ENCODE measurements at regions not wholly inside any gene's neighbourhood (a gene's known extent, or its start where the extent isn't known, plus 50 kb on each side); places are given as distances from the start of the nearest gene placed in this dataset.

DNA sequence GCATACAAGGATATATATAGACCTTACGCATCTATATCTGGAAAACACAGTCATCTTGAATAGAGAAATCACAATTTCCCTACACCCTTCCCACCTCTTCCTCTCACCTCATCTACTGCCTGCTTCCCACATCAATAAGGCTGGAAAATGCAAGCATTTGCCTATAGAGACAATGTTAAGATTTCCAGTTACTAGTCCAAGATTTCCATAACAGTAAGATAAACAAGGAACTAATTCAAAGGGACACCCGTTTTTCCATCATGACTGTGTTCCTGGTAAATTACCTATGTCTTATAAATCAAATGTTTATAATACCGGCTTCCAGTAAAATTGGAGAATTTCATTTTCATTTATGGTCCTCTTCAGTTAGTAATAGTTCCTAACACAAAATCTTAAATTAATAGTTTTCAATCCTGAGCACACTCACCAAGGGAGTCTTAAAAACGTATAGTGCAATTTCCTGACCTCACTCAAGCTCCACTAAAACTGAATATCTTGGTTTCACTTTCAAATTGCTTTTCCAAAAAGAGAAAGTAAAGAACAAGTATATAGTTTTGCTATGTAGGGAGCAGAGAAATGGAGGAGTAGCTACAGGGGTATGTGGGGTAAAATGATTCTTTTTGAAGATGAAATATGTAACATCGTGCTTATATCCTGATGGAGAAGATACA, 398.7 kb downstream of the PLPP3 start:
- Mint-ChIP-seq H3K27ac (no peak overlapping the region), H3K4me1 (ENCODE audit: low read depth) (no peaks in the 10 kb centered on the region), H3K4me3 (no peak overlapping the region), H3K36me3 (ENCODE audit: low read depth) (no peaks in the 10 kb centered on the region), H3K27me3 (ENCODE audit: insufficient read depth) (no peaks in the 10 kb centered on the region), H3K9me3 (no peaks in the 10 kb centered on the region)
- DNase-seq (ENCODE audit: low spot score), result no peak
- intact Hi-C loops (cut with micrococcal nuclease), result no loop called here

DNA sequence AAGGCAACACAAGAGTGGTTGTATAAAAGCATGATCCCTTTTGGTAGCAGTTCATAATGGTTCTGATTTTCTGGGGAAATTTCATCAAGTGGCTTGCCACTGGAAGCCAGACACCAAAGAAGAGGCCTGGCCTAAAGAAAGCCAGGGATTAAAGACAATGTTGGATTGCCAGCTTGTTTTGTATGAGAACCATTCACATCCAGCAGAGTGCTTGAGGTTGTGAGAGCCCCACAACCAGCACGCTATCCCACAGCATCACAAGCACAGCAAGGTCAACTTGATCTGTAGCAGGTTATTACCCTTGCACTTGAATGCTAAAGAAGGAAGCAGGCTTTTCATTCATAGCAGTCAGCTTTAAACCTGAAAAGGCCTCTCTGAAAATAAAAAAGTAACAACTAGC, 399.8 kb downstream of the PLPP3 start:
- H3K36me3 Mint-ChIP-seq (ENCODE audit: low read depth), result no peaks in the 10 kb centered on the region
- no peak overlapping the region for H3K27ac Mint-ChIP-seq
- H3K4me3 Mint-ChIP-seq, result no peak overlapping the region
- no peaks in the 10 kb centered on the region for H3K9me3 Mint-ChIP-seq
- H3K4me1 Mint-ChIP-seq (ENCODE audit: low read depth), result no peaks in the 10 kb centered on the region
- intact Hi-C loops (cut with micrococcal nuclease), result no loop called here
- H3K27me3 Mint-ChIP-seq (ENCODE audit: insufficient read depth), result no peaks in the 10 kb centered on the region
- DNase-seq (ENCODE audit: low spot score), result no peak

DNA sequence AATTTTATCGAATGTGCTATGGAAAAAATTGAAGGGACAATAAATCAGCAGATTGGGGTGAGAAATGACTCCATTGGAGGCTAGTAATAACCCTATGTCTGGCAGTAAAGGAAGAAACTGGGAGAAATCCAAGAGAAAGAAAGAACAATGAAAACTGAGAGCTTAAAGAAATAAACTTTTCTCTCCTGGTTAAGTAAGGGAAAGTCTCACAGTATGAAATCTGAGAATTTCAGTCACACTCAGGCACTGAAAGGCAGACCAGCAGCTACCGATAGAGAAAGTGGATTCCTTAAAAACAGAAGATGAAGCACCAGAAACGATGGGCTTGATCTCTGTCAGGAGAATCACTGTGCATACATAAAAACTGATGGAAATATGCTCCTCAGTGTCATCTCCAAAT, 404.2 kb downstream of the PLPP3 start:
- Mint-ChIP-seq H3K9me3 (no peaks in the 10 kb centered on the region), H3K36me3 (ENCODE audit: low read depth) (no peaks in the 10 kb centered on the region), H3K27me3 (ENCODE audit: insufficient read depth) (no peaks in the 10 kb centered on the region), H3K27ac (no peak overlapping the region), H3K4me3 (no peak overlapping the region), H3K4me1 (ENCODE audit: low read depth) (no peaks in the 10 kb centered on the region)
- DNase-seq (ENCODE audit: low spot score), result no peak
- intact Hi-C loops (cut with micrococcal nuclease), result no loop called here

DNA sequence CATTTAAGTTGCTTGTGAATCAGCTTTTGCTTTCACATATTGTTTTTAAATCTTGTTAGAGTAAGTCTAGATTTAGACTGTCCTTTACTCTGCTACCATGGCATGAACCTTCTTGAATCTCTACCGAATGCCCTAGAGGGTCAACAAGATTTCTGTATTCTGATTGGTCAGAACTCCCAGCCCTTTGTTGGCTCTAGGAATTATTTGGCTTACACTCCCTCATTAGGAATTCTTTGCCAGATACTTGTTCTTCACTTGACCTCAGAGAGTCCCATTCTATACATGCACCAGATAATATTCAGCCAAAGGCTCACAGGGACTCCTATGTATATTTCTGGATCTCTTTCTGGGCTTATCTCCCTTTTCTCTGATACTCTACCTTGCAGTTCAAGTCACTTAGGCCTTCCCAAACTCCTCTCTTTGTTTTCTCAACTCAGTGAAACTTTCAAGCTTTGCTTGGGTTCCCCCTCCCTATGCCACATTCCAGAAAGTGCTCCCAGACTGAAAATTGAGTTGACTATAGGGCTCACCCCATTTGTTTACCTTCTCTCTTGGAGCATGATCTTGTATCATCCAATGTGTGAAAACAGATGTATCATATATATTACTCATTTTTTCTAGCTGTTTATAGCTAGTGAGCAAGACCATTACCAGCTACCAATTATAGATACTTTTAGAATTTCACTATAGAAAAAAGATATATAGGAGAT, 405.0 kb downstream of the PLPP3 start:
- H3K27me3 Mint-ChIP-seq (ENCODE audit: insufficient read depth), result no peaks in the 10 kb centered on the region
- H3K4me1 Mint-ChIP-seq (ENCODE audit: low read depth), result no peaks in the 10 kb centered on the region
- H3K36me3 Mint-ChIP-seq (ENCODE audit: low read depth), result no peaks in the 10 kb centered on the region
- no peak for DNase-seq (ENCODE audit: low spot score)
- intact Hi-C loops (cut with micrococcal nuclease), result no loop called here
- H3K4me3 Mint-ChIP-seq, result no peak overlapping the region
- no peak overlapping the region for H3K27ac Mint-ChIP-seq
- H3K9me3 Mint-ChIP-seq, result no peaks in the 10 kb centered on the region

DNA sequence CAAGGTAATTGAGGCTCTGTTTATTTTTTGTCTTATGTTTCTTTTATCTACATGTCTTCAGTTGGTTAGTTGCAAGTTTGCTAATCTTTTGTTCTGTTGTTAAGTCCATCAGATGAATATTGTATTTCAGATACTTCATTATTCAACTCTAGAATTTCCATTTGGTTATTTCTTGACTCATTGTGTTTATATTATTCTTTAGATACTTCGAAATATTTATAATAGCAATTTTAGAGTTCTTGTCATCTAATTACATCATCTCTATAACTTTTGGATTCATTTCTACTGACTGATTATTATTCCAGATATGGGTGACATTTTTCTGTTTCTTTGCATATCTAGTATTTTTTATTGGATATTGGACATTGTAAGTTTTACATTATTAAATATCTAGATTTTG, 405.6 kb downstream of the PLPP3 start:
- no peak overlapping the region for H3K4me3 Mint-ChIP-seq
- intact Hi-C loops (cut with micrococcal nuclease), result no loop called here
- DNase-seq (ENCODE audit: low spot score), result no peak
- H3K9me3 Mint-ChIP-seq, result no peaks in the 10 kb centered on the region
- H3K27ac Mint-ChIP-seq, result no peak overlapping the region
- no peaks in the 10 kb centered on the region for H3K36me3 Mint-ChIP-seq (ENCODE audit: low read depth)
- no peaks in the 10 kb centered on the region for H3K4me1 Mint-ChIP-seq (ENCODE audit: low read depth)
- H3K27me3 Mint-ChIP-seq (ENCODE audit: insufficient read depth), result no peaks in the 10 kb centered on the region

DNA sequence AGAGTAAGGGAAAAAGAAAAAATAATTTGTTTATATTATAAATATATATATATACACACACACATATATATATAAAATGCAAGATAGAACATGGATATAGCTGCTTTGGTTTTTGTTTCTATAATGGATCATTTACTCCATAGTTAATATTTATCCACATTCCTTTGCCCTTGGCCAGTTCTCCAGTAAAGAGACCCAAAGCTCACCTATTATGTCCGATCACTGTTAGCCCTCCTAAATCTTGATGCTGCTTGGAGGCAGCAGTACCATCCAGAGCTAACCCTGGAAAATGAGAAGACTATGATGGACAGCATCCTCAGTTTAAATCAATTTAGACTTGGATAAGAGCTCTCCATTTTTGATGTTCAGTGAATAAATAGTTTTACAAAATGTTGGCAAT, 407.7 kb downstream of the PLPP3 start:
- intact Hi-C loops (cut with micrococcal nuclease), result no loop called here
- H3K36me3 Mint-ChIP-seq (ENCODE audit: low read depth), result no peaks in the 10 kb centered on the region
- DNase-seq (ENCODE audit: low spot score), result no peak
- no peaks in the 10 kb centered on the region for H3K9me3 Mint-ChIP-seq
- H3K27ac Mint-ChIP-seq, result no peak overlapping the region
- H3K4me1 Mint-ChIP-seq (ENCODE audit: low read depth), result no peaks in the 10 kb centered on the region
- H3K4me3 Mint-ChIP-seq, result no peak overlapping the region
- H3K27me3 Mint-ChIP-seq (ENCODE audit: insufficient read depth), result no peaks in the 10 kb centered on the region

DNA sequence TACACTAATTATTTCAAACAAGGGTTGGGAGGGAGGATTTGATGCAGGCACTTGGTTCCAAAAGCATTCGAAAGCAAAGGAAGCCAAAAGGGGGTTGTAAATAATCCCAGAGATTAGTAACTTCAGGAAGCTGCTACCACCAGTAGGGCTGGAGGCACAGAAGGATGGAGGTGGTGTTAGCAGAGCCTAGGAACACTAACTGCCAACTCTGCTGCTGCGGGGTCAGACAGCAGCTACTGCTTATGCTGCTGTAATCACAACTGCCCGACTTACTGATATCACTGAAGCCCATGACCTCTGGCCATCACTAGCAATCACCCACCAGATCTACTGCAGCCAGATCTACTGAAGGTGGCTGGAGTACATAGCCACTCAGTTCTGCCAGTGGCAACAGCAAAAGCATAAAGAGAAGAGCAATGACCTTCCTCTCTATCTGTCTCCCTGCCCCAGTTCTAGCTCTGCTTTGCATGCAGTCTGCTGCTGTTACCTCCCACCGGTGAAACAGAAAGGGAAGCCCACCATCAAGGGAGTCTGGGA, 408.5 kb downstream of the PLPP3 start:
- no peaks in the 10 kb centered on the region for H3K4me1 Mint-ChIP-seq (ENCODE audit: low read depth)
- no peaks in the 10 kb centered on the region for H3K36me3 Mint-ChIP-seq (ENCODE audit: low read depth)
- no peak for DNase-seq (ENCODE audit: low spot score)
- no peak overlapping the region for H3K4me3 Mint-ChIP-seq
- H3K27ac Mint-ChIP-seq, result no peak overlapping the region
- no peaks in the 10 kb centered on the region for H3K9me3 Mint-ChIP-seq
- H3K27me3 Mint-ChIP-seq (ENCODE audit: insufficient read depth), result no peaks in the 10 kb centered on the region
- intact Hi-C loops (cut with micrococcal nuclease), result no loop called here

DNA sequence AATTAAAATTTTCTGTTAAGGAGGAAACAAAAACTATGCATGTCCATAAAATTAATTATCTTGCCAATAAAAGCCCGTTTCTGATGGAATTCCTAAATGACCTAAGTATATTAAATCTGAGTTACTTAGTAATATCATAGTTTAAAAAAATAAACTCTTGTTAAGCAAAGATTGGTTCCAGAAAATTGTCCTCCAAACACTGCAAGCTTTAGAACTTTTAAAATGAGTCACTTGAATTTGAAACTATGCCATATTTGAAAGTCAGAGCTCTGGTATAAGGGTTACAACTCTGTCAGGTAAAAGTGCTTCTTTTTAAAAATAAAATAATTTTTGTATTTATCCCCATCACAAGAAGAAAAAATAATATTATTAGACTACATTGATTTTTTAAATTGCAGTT, 409.5 kb downstream of the PLPP3 start:
- Mint-ChIP-seq H3K36me3 (ENCODE audit: low read depth) (no peaks in the 10 kb centered on the region), H3K27ac (no peak overlapping the region), H3K9me3 (no peaks in the 10 kb centered on the region), H3K4me3 (no peak overlapping the region), H3K27me3 (ENCODE audit: insufficient read depth) (no peaks in the 10 kb centered on the region), H3K4me1 (ENCODE audit: low read depth) (no peaks in the 10 kb centered on the region)
- intact Hi-C loops (cut with micrococcal nuclease), result no loop called here
- DNase-seq (ENCODE audit: low spot score), result no peak

DNA sequence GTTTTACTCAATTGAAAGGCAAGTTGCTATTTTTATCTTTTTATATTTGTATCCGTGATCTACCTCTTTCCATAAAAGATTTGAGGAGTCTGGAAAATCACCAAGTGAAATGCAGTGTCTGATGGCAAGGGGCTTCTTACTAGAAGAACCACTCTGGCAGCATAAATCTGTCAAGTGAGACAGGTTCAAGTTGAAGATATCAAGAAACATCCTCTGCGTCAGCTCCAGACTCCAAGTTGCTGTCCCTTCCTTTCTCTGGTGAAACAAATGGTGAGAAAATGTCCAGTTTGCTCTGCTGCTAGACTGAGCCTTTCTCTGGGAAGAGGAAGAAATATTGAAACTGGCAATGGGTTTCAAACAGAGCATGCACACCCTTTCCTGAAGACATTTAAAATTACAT, 411.2 kb downstream of the PLPP3 start:
- no peaks in the 10 kb centered on the region for H3K36me3 Mint-ChIP-seq (ENCODE audit: low read depth)

DNA sequence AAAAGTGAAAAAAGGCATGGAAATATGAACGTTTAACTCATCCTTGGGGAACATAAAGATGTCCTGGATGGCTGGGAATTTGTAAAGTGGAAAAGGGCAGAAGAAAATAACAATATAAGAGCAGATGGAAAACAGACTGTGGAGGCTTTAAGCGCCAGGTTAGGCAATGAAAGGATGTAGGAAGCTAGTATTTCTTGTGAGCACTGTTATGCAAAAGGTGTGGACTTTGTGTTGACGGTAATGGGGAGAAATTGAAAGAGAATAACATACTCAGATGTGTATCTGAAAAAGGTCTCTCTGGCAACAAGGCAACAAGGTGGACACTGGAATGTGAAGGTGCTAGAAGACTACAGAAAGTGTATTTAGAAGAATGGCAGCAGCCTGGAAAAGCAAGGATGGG, 411.8 kb downstream of the PLPP3 start:
- H3K4me3 Mint-ChIP-seq, result no peak overlapping the region
- intact Hi-C loops (cut with micrococcal nuclease), result no loop called here
- H3K27ac Mint-ChIP-seq, result no peak overlapping the region
- no peaks in the 10 kb centered on the region for H3K9me3 Mint-ChIP-seq
- no peaks in the 10 kb centered on the region for H3K4me1 Mint-ChIP-seq (ENCODE audit: low read depth)
- H3K36me3 Mint-ChIP-seq (ENCODE audit: low read depth), result no peaks in the 10 kb centered on the region
- H3K27me3 Mint-ChIP-seq (ENCODE audit: insufficient read depth), result no peaks in the 10 kb centered on the region
- DNase-seq (ENCODE audit: low spot score), result no peak

More for the DNA sequence above, 411.2 kb downstream of the PLPP3 start:
- H3K9me3 Mint-ChIP-seq, result no peaks in the 10 kb centered on the region
- H3K27ac Mint-ChIP-seq, result no peak overlapping the region
- DNase-seq (ENCODE audit: low spot score), result no peak
- no peak overlapping the region for H3K4me3 Mint-ChIP-seq
- intact Hi-C loops (cut with micrococcal nuclease), result no loop called here
- H3K27me3 Mint-ChIP-seq (ENCODE audit: insufficient read depth), result no peaks in the 10 kb centered on the region
- H3K4me1 Mint-ChIP-seq (ENCODE audit: low read depth), result no peaks in the 10 kb centered on the region

DNA sequence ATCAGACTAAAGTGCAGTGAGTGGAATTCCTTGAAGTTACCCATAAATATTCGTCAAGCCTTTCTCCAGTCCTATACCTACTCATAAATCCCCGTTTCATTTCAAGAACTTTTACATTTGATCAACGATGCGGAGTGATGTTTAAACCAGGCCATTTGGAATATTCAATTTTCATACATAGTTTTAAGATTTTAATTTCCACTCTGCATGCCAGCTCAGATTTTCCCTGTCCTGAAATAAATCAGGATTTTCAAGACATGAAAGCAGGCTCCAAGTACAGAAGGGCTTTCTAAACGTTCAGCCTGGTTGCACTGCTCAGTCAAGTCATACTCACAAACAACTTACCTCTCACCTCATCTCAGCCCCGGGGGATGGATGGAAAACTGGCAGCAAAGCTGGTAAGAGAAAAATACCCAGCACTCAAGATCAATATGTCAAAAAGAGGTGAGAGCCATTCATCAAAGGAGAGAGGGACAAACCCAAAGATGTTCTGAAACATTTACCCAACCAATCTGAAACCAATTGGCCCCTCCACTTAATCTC, 418.5 kb downstream of the PLPP3 start:
- Mint-ChIP-seq H3K9me3 (no peaks in the 10 kb centered on the region), H3K4me1 (ENCODE audit: low read depth) (no peaks in the 10 kb centered on the region), H3K4me3 (no peak overlapping the region), H3K27ac (no peak overlapping the region), H3K27me3 (ENCODE audit: insufficient read depth) (no peaks in the 10 kb centered on the region), H3K36me3 (ENCODE audit: low read depth) (no peaks in the 10 kb centered on the region)
- no peak for DNase-seq (ENCODE audit: low spot score)
- intact Hi-C loops (cut with micrococcal nuclease), result no loop called here

DNA sequence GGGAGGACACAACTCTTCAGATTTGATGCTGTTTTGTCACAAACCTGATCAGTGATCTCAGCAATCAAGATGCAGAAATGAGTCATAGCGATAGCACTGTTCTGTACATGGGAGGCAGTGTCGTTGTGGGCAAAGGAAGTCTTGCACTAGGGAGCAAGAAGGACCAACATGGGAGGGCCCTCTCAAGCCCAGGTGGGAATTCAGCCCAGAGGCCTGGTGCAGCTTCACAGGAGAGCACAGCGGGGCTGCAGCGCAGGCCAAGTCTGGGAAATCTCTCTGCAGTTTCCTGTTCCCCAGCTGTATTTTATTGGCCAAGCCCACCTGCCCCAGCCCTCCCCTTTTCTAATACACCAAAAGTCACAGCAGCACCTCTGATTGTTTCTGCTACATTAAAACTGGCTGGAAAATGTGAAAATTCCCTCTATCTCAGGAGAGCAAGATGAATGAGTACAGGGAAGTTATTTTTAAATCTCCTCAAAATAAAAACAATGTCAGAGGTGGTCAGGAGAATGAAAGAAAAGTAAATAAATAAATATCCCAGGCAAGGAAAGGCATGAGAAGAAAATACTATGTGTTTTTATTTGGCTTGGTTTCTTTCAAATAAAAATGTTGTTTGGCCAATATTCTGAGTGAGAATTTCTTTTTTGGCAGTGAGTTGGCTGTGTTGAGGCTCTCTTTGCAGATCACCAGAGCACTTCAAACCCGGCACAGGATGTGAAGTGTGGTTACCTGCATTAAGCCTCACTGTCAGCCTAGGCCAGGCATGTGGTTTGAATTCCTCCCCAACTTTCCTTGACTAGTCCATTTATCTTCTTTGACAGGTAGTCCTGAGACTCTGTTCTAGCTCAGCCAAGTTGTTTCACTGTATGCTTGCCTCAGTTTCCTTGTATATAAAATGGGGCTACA, 422.1 kb downstream of the PLPP3 start:
- intact Hi-C loops (cut with micrococcal nuclease), result no loop called here
- Mint-ChIP-seq H3K4me1 (ENCODE audit: low read depth) (no peaks in the 10 kb centered on the region), H3K27ac (no peak overlapping the region), H3K27me3 (ENCODE audit: insufficient read depth) (no peaks in the 10 kb centered on the region), H3K9me3 (no peaks in the 10 kb centered on the region), H3K4me3 (no peak overlapping the region), H3K36me3 (ENCODE audit: low read depth) (no peaks in the 10 kb centered on the region)
- no peak for DNase-seq (ENCODE audit: low spot score)

DNA sequence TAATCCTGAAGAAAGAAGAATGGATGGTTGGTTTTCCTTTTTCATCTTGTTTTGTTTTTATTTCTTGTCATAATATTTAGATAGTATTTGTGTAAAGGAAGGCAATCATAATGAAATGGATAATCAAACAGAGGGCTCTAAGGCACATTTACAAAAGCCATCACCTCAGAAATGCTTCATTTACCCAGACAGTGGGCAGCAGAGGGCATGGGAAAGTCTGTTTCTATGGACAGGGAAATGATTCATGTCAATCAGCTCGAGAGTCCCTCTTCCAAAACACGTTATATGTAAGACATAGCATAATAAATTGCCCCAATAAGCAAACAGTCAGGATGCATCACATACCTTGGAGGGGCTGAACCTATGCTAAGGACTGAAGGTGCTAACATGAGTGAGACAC, 426.1 kb downstream of the PLPP3 start:
- DNase-seq (ENCODE audit: low spot score), result no peak
- no peak overlapping the region for H3K4me3 Mint-ChIP-seq
- no peaks in the 10 kb centered on the region for H3K36me3 Mint-ChIP-seq (ENCODE audit: low read depth)
- H3K27ac Mint-ChIP-seq, result no peak overlapping the region
- no peaks in the 10 kb centered on the region for H3K9me3 Mint-ChIP-seq
- no peaks in the 10 kb centered on the region for H3K27me3 Mint-ChIP-seq (ENCODE audit: insufficient read depth)
- H3K4me1 Mint-ChIP-seq (ENCODE audit: low read depth), result no peaks in the 10 kb centered on the region
- intact Hi-C loops (cut with micrococcal nuclease), result no loop called here
